ENCODE measurements at regions not wholly inside any gene's neighbourhood (a gene's known extent, or its start where the extent isn't known, plus 50 kb on each side); places are given as distances from the start of the nearest gene placed in this dataset.

DNA sequence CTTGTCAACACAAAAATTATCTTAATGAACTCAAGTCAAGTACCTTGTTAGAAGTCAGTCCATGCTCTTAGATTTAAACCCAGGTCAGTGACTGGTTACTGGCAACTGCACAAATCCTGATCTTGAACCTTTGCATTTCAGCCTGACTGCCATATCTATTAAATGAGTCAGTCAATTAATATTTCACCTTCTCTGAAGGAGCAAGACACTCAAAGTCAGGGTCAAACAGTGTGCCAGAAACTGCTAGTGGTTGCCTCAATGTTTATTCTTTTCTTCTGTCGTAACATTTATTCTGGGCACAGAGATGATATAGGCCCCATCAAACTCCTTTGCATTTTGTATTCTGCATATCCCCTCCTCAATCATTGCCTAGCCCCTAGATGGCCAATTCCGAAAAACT, 193.9 kb upstream of the MOCS1 start:
- no peak for TF ChIP-seq EZH2phosphoT487 (IDR thresholded peaks at IDR 0.05; ENCODE audit: low read depth)
- no peak overlapping the region for H3K4me2 ChIP-seq (ENCODE audit: low read length)
- H3K27me3 ChIP-seq (ENCODE audit: low read depth, low read length) = no peaks in the 10 kb centered on the region
- no peak overlapping the region for H2AFZ ChIP-seq (ENCODE audit: low read depth, low read length)
- H3K36me3 ChIP-seq (replicated peaks; ENCODE audit: low read depth, low read length) = no peaks in the 10 kb centered on the region
- H4K20me1 ChIP-seq (ENCODE audit: insufficient read depth, low read length) = no peaks in the 10 kb centered on the region
- no peaks in the 10 kb centered on the region for H3K79me2 ChIP-seq (ENCODE audit: low read length)
- H3K4me3 ChIP-seq (ENCODE audit: low read length) = no peak overlapping the region
- H3K4me1 ChIP-seq (ENCODE audit: low read length) = peaks cover 11% of the 10 kb centered on the region
- no peaks in the 10 kb centered on the region; the same call in 1 of the 2 replicates for H3K9me3 ChIP-seq (ENCODE audit: insufficient read depth, low read length)
- no peak overlapping the region for H3K27ac ChIP-seq (ENCODE audit: low read length)
- H3K9ac ChIP-seq (ENCODE audit: low read length) = no peak overlapping the region

GRCh38 chr6:40125680-40126394, 191.6 kb upstream of the MOCS1 start:
- Histone ChIP-seq H4K20me1 (ENCODE audit: insufficient read depth, low read length) (no peaks in the 10 kb centered on the region), H3K27me3 (ENCODE audit: low read depth, low read length) (no peaks in the 10 kb centered on the region), H3K4me2 (ENCODE audit: low read length) (no peak overlapping the region), H3K36me3 (replicated peaks; ENCODE audit: low read depth, low read length) (no peaks in the 10 kb centered on the region), H3K79me2 (ENCODE audit: low read length) (no peaks in the 10 kb centered on the region), H2AFZ (ENCODE audit: low read depth, low read length) (no peak overlapping the region), H3K4me1 (ENCODE audit: low read length) (peaks cover 11% of the 10 kb centered on the region), H3K27ac (ENCODE audit: low read length) (no peak overlapping the region), H3K9ac (ENCODE audit: low read length) (no peak overlapping the region), H3K9me3 (ENCODE audit: insufficient read depth, low read length) (no peaks in the 10 kb centered on the region; the same call in 1 of the 2 replicates), H3K4me3 (ENCODE audit: low read length) (no peak overlapping the region)
- TF ChIP-seq CTCF (IDR thresholded peaks at IDR 0.05; ENCODE audit: low read depth, low read length) (no peak), EZH2phosphoT487 (IDR thresholded peaks at IDR 0.05; ENCODE audit: low read depth) (no peak)

DNA sequence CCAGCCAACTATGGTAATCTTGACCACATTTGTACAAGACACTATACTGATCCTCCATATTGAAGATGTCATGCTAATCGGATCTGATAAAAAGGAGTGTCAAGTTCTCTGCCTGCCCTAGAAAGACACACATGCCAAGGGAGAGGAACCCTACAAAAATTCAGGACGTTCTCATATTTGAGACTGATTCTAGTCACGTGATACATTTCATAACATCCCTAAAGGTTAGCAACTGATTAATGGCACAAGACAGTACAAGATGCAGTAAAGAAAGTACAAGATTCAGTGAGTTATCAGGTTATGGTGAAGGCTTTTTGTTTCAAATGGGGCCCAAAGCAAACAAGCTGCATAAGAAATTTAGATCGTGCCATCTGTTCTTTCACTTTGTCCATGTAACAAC, 190.7 kb upstream of the MOCS1 start:
- Histone ChIP-seq H3K36me3 (replicated peaks; ENCODE audit: low read depth, low read length) (no peaks in the 10 kb centered on the region), H4K20me1 (ENCODE audit: insufficient read depth, low read length) (no peaks in the 10 kb centered on the region), H3K4me1 (ENCODE audit: low read length) (peaks cover 11% of the 10 kb centered on the region)

DNA sequence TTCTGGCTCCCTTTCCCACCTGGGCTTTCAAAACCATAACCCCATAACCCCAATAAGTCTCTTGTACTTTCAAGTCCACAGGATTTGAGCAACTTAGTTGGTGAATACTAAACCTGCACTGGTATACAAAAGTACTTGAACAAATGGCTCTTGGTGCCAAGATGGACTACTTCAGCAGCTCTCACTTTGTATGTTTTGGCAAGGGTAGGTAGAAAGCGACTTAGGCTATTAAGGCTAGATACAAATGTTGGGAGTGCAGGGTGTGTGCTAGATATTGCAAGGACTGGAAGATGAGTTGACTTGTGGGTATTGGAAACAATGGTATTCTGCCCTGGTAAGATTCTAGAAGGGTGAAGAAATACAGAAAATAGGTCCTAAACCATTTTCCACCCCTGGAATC, 182.6 kb upstream of the MOCS1 start:
- Histone ChIP-seq H3K27ac (ENCODE audit: low read length) (no peak overlapping the region), H3K4me2 (ENCODE audit: low read length) (no peak overlapping the region), H3K79me2 (ENCODE audit: low read length) (no peaks in the 10 kb centered on the region), H3K9me3 (ENCODE audit: insufficient read depth, low read length) (no peaks in the 10 kb centered on the region), H3K36me3 (replicated peaks; ENCODE audit: low read depth, low read length) (no peaks in the 10 kb centered on the region), H3K27me3 (ENCODE audit: low read depth, low read length) (no peaks in the 10 kb centered on the region), H3K4me3 (ENCODE audit: low read length) (no peak overlapping the region), H3K4me1 (ENCODE audit: low read length) (no peaks in the 10 kb centered on the region), H3K9ac (ENCODE audit: low read length) (no peak overlapping the region), H2AFZ (ENCODE audit: low read depth, low read length) (no peak overlapping the region), H4K20me1 (ENCODE audit: insufficient read depth, low read length) (no peaks in the 10 kb centered on the region)
- TF ChIP-seq CTCF (IDR thresholded peaks at IDR 0.05; ENCODE audit: low read depth, low read length) (no peak), EZH2phosphoT487 (IDR thresholded peaks at IDR 0.05; ENCODE audit: low read depth) (no peak)

More for the DNA sequence above, 190.7 kb upstream of the MOCS1 start:
- no peaks in the 10 kb centered on the region; the same call in 1 of the 2 replicates for H3K9me3 ChIP-seq (ENCODE audit: insufficient read depth, low read length)
- H3K4me3 ChIP-seq (ENCODE audit: low read length) = no peak overlapping the region
- H3K27ac ChIP-seq (ENCODE audit: low read length) = no peak overlapping the region
- no peak for TF ChIP-seq EZH2phosphoT487 (IDR thresholded peaks at IDR 0.05; ENCODE audit: low read depth)
- H3K27me3 ChIP-seq (ENCODE audit: low read depth, low read length) = no peaks in the 10 kb centered on the region
- no peak overlapping the region for H3K9ac ChIP-seq (ENCODE audit: low read length)
- no peaks in the 10 kb centered on the region for H3K79me2 ChIP-seq (ENCODE audit: low read length)
- no peak overlapping the region for H2AFZ ChIP-seq (ENCODE audit: low read depth, low read length)
- H3K4me2 ChIP-seq (ENCODE audit: low read length) = no peak overlapping the region

DNA sequence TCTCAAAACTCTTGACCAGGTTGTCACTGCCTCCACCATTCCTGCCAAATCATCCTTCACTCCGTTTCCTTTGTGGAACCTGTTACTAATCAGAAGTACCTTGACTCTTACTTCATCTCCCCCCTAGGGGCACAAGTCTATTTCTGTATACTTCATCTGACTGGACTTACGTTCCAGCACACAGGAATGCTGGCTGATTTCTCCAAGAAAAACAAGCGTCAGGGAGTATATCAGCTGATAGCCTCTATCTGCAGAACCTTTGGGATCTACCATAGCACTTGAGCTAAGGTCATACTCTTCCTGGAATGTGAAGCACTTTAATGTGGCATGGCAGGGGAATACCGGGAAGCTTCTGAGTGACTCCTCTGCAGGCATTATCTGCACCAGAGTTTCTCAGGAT, 178.1 kb upstream of the MOCS1 start:
- H3K4me1 ChIP-seq (ENCODE audit: low read length) = no peaks in the 10 kb centered on the region
- peaks cover 19% of the 10 kb centered on the region for H3K36me3 ChIP-seq (replicated peaks; ENCODE audit: low read depth, low read length)
- H3K27me3 ChIP-seq (ENCODE audit: low read depth, low read length) = no peaks in the 10 kb centered on the region; the same call in 1 of the 2 replicates
- H3K4me3 ChIP-seq (ENCODE audit: low read length) = no peak overlapping the region
- TF ChIP-seq CTCF (IDR thresholded peaks at IDR 0.05; ENCODE audit: low read depth, low read length) (no peak), EZH2phosphoT487 (IDR thresholded peaks at IDR 0.05; ENCODE audit: low read depth) (no peak)
- no peaks in the 10 kb centered on the region for H4K20me1 ChIP-seq (ENCODE audit: insufficient read depth, low read length)
- no peak overlapping the region for H3K27ac ChIP-seq (ENCODE audit: low read length)
- no peak overlapping the region for H3K9ac ChIP-seq (ENCODE audit: low read length)
- no peak overlapping the region for H3K4me2 ChIP-seq (ENCODE audit: low read length)
- H3K79me2 ChIP-seq (ENCODE audit: low read length) = no peaks in the 10 kb centered on the region
- H2AFZ ChIP-seq (ENCODE audit: low read depth, low read length) = no peak overlapping the region
- peaks cover 16% of the 10 kb centered on the region for H3K9me3 ChIP-seq (ENCODE audit: insufficient read depth, low read length)
